ENCODE measurements at regions not wholly inside any gene's neighbourhood (a gene's known extent, or its start where the extent isn't known, plus 50 kb on each side); places are given as distances from the start of the nearest gene placed in this dataset.

DNA sequence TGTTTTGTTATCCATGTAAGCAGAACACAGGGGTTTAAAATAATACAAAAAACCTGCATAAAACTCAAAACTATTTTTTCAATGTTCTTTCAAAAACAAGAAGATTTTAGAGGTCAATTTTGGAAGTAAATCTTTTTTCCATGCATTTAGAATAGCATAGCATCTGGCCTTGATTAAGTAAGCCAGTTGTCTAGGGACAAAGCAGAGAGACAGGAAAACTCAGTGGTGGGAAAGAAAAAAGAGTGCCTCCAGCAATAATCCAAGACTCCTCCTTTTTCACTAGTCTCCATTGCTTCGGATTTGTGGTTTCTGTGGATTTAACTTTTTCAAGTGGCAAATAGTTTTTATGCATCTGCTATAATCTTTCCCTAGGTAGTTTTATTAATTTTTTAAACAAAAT lies 88.9 kb downstream of the SUCNR1 start:
- no CpG with 5 or more reads among the region's 1 CpG for WGBS (ENCODE audit: extremely low coverage, insufficient read length, low lambda C conversion rate)
- no peaks in the 10 kb centered on the region for H3K79me1 ChIP-seq (ENCODE audit: insufficient read depth, low read depth, low read length, poor library complexity, severe bottlenecking)

More for the DNA sequence above, 88.9 kb downstream of the SUCNR1 start:
- no peak for DNase-seq
- Histone ChIP-seq H3K18ac (ENCODE audit: insufficient read length, low read depth, low read length) (no peak overlapping the region), H3K56ac (ENCODE audit: insufficient read length, low read depth, low read length) (no peak overlapping the region), H2BK20ac (ENCODE audit: low read depth, low read length, poor library complexity, severe bottlenecking) (no peak overlapping the region), H3K79me2 (ENCODE audit: insufficient read depth, low read length) (no peaks in the 10 kb centered on the region), H3T11ph (ENCODE audit: low read length) (no peak overlapping the region), H2BK12ac (ENCODE audit: insufficient read length, low read depth, low read length) (no peak overlapping the region), H3K14ac (ENCODE audit: insufficient read depth, low read length) (no peak overlapping the region), H3K27me3 (ENCODE audit: insufficient read depth, low read length) (no peaks in the 10 kb centered on the region), H2AFZ (ENCODE audit: low read length) (no peak overlapping the region), H3K23me2 (ENCODE audit: insufficient read length, low read depth, low read length, poor library complexity, severe bottlenecking) (no peaks in the 10 kb centered on the region), H2AK5ac (ENCODE audit: insufficient read length, low read length) (no peak overlapping the region), H3K9me3 (ENCODE audit: control insufficient read depth, low read depth, low read length) (no peaks in the 10 kb centered on the region), H3K4ac (ENCODE audit: low read depth, low read length) (no peak overlapping the region), H2BK120ac (ENCODE audit: low read depth, low read length, poor library complexity, severe bottlenecking) (no peak overlapping the region), H3K4me2 (ENCODE audit: insufficient read depth, insufficient read length, low read length) (no peak overlapping the region), H4K8ac (replicated peaks; ENCODE audit: insufficient read length, low read depth, low read length) (no peak overlapping the region), H2BK15ac (ENCODE audit: low read depth, low read length) (no peak overlapping the region), H3K23ac (ENCODE audit: insufficient read length, low read depth, low read length) (no peak overlapping the region), H3K9ac (ENCODE audit: extremely low read depth, insufficient read length, low read length) (no peak overlapping the region), H3K27ac (ENCODE audit: insufficient read length, low read depth, low read length) (no peak overlapping the region), H3K4me1 (ENCODE audit: insufficient read depth, low read length) (no peaks in the 10 kb centered on the region), H4K20me1 (ENCODE audit: control insufficient read depth, insufficient read depth, insufficient read length) (no peaks in the 10 kb centered on the region), H4K5ac (ENCODE audit: insufficient read length, low read depth, low read length) (no peak overlapping the region), H4K91ac (ENCODE audit: insufficient read length, low read depth, low read length) (no peak overlapping the region), H2BK5ac (ENCODE audit: insufficient read length, low read length) (no peak overlapping the region)
- Mint-ChIP-seq H3K27ac (no peak overlapping the region), H3K4me1 (no peaks in the 10 kb centered on the region), H3K27me3 (ENCODE audit: low read depth) (no peaks in the 10 kb centered on the region), H3K9me3 (peaks cover 0 to 2% of the 10 kb centered on the region in 2 experiments; a peak in 1 of 5 replicates), H3K36me3 (ENCODE audit: insufficient read depth in 1 of 3, low read depth in 3 of 3) (peaks cover 0 to 1% (median 0%) of the 10 kb centered on the region in 3 experiments; a peak in 2 of 7 replicates), H3K4me3 (no peak overlapping the region)
- TF ChIP-seq, protein P1, sequence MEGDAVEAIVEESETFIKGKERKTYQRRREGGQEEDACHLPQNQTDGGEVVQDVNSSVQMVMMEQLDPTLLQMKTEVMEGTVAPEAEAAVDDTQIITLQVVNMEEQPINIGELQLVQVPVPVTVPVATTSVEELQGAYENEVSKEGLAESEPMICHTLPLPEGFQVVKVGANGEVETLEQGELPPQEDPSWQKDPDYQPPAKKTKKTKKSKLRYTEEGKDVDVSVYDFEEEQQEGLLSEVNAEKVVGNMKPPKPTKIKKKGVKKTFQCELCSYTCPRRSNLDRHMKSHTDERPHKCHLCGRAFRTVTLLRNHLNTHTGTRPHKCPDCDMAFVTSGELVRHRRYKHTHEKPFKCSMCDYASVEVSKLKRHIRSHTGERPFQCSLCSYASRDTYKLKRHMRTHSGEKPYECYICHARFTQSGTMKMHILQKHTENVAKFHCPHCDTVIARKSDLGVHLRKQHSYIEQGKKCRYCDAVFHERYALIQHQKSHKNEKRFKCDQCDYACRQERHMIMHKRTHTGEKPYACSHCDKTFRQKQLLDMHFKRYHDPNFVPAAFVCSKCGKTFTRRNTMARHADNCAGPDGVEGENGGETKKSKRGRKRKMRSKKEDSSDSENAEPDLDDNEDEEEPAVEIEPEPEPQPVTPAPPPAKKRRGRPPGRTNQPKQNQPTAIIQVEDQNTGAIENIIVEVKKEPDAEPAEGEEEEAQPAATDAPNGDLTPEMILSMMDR (conservative IDR thresholded peaks at IDR 0.05) = no peak

Data from H9 (cell line).